IMR-90 (cell line): ENCODE measurements at regions not wholly inside any gene's neighbourhood (a gene's known extent, or its start where the extent isn't known, plus 50 kb on each side); places are given as distances from the start of the nearest gene placed in this dataset.

ENCODE experiments used
- ATAC-seq: fragments of 200-7000 bp; cut with Tn5 transposase; 2 replicates; pipeline ENCODE4 v1.9.1; 2020; ENCODE audit warnings: low read depth, mild to moderate bottlenecking, moderate library complexity
- BruUV-seq: library from RNA; stranded (reverse); fragments of 400-500 nt; replicated peaks from 2 replicates; lab custom pipeline; 2021; lab: Mats Ljungman, UMichigan
- CTCF ChIA-PET: fragments of 300-600 bp; formaldehyde crosslinking; extraction: SDS; loops from one replicate; lab custom pipeline; 2021; ENCODE audit warnings: antibody characterized with exemption; lab: Yijun Ruan, JAX
- POLR2A ChIA-PET: fragments of 300-600 bp; sonication (Branson Sonifier 250); formaldehyde crosslinking; loops from one replicate; lab custom pipeline; 2022; ENCODE audit warnings: antibody characterized with exemption; ENCODE audit not compliant: unreplicated experiment; lab: Charles Lee
- DNase-seq: peaks from one replicate; pipeline ENCODE4 v3.0.0; 2013
- H2AFZ ChIP-seq: replicated peaks from 2 replicates; pipeline ENCODE3; 2013; ENCODE audit warnings: low read length, mild to moderate bottlenecking; ENCODE audit not compliant: poor library complexity
- H2AK5ac ChIP-seq: 2 replicates; pipeline ENCODE4 v1.6.1; 2013; ENCODE audit warnings: low read depth, low read length, inconsistent platforms
- H2AK9ac ChIP-seq: replicated peaks from 2 replicates; pipeline ENCODE3; 2013; ENCODE audit warnings: mild to moderate bottlenecking, low read depth, low read length, moderate library complexity; ENCODE audit not compliant: poor library complexity
- H2BK120ac ChIP-seq: 2 replicates; pipeline ENCODE4 v1.6.1; 2013; ENCODE audit warnings: low read depth, low read length, inconsistent platforms
- H2BK15ac ChIP-seq: 3 replicates; pipeline ENCODE4 v1.6.1; 2013; ENCODE audit warnings: low read depth, low read length, inconsistent platforms
- H2BK20ac ChIP-seq: 2 replicates; pipeline ENCODE4 v1.6.1; 2013; ENCODE audit warnings: low read depth, mild to moderate bottlenecking, inconsistent platforms, low read length, moderate library complexity
- H2BK5ac ChIP-seq: 2 replicates; pipeline ENCODE4 v1.6.1; 2013; ENCODE audit warnings: mild to moderate bottlenecking, low read depth, low read length, inconsistent platforms; ENCODE audit not compliant: poor library complexity, severe bottlenecking
- H3K14ac ChIP-seq: replicated peaks from 2 replicates; pipeline ENCODE4 v1.6.1; 2013; ENCODE audit warnings: low read depth, low read length, inconsistent platforms
- H3K18ac ChIP-seq: 2 replicates; pipeline ENCODE4 v1.6.1; 2013; ENCODE audit warnings: low read depth, low read length, control low read depth
- H3K23ac ChIP-seq: 2 replicates; pipeline ENCODE4 v1.6.1; 2013; ENCODE audit warnings: low read depth, low read length, inconsistent platforms
- H3K27ac ChIP-seq: 2 replicates; pipeline ENCODE4 v1.5.1; 2013; ENCODE audit warnings: mild to moderate bottlenecking, control low read depth, low read length; ENCODE audit not compliant: insufficient read depth
- H3K27me3 ChIP-seq: 2 replicates; pipeline ENCODE4 v1.6.1; 2013; ENCODE audit warnings: low read length; ENCODE audit not compliant: control insufficient read depth, insufficient read depth
- H3K36me3 ChIP-seq: 2 replicates; pipeline ENCODE4 v1.6.1; 2013; ENCODE audit warnings: low read length, mixed read lengths; ENCODE audit not compliant: control insufficient read depth, insufficient read depth
- H3K4ac ChIP-seq: 2 replicates; pipeline ENCODE4 v1.6.1; 2013; ENCODE audit warnings: low read depth, low read length, inconsistent platforms
- H3K4me1 ChIP-seq: 2 replicates; pipeline ENCODE4 v1.6.1; 2013; ENCODE audit warnings: low read length, mixed read lengths; ENCODE audit not compliant: control insufficient read depth, insufficient read depth
- H3K4me2 ChIP-seq: 2 replicates; pipeline ENCODE4 v1.6.1; 2013; ENCODE audit warnings: low read depth, mild to moderate bottlenecking, control low read depth, low read length, moderate library complexity
- H3K4me3 ChIP-seq: 2 replicates; pipeline ENCODE4 v1.5.1; 2013; ENCODE audit warnings: low read depth, mild to moderate bottlenecking, control low read depth, low read length, moderate library complexity; ENCODE audit not compliant: insufficient read depth
- H3K56ac ChIP-seq: 2 replicates; pipeline ENCODE4 v1.6.1; 2013; ENCODE audit warnings: low read length, inconsistent platforms; ENCODE audit not compliant: insufficient read depth; ENCODE audit errors: extremely low read depth
- H3K79me1 ChIP-seq, 2 experiments: 2 replicates each; pipeline ENCODE4 v1.6.1; 2013; ENCODE audit warnings: low read length in 2 of 2, inconsistent platforms in 1 of 2, low read depth in 1 of 2
- H3K9ac ChIP-seq: 2 replicates; pipeline ENCODE4 v1.6.1; 2013; ENCODE audit warnings: low read depth, low read length, control low read depth
- H3K9me1 ChIP-seq: 2 replicates; pipeline ENCODE4 v1.6.1; 2013; ENCODE audit warnings: low read length, inconsistent platforms; ENCODE audit not compliant: insufficient read depth
- H3K9me3 ChIP-seq: 2 replicates; pipeline ENCODE4 v1.6.1; 2013; ENCODE audit warnings: low read length; ENCODE audit not compliant: control insufficient read depth, insufficient read depth
- H4K20me1 ChIP-seq: 2 replicates; pipeline ENCODE4 v1.6.1; 2013; ENCODE audit warnings: low read length, inconsistent platforms; ENCODE audit not compliant: insufficient read depth
- H4K5ac ChIP-seq: 2 replicates; pipeline ENCODE4 v1.6.1; 2013; ENCODE audit warnings: mild to moderate bottlenecking, low read depth, low read length, control low read depth
- H4K8ac ChIP-seq, 2 experiments: 2 replicates each; pipeline ENCODE4 v1.6.1; 2013; ENCODE audit warnings: low read depth in 2 of 2, low read length in 2 of 2, control low read depth in 1 of 2, inconsistent platforms in 1 of 2
- H4K91ac ChIP-seq: 2 replicates; pipeline ENCODE4 v1.6.1; 2013; ENCODE audit warnings: low read depth, low read length, inconsistent platforms; ENCODE audit not compliant: insufficient read depth
- BHLHE40 ChIP-seq: fragments of 150-350 bp; IDR thresholded peaks from 2 replicates; pipeline ENCODE4 v1.6.1; 2016; ENCODE audit warnings: mild to moderate bottlenecking, low read depth, low read length
- CEBPB ChIP-seq: IDR thresholded peaks from 2 replicates; pipeline ENCODE4 v1.6.1; 2012; ENCODE audit warnings: low read depth, low read length, improper control_type of control experiment
- CHD1 ChIP-seq: IDR thresholded peaks from 2 replicates; pipeline ENCODE4 v1.6.1; 2012; ENCODE audit warnings: low read depth, low read length, improper control_type of control experiment
- FOS ChIP-seq: fragments of 150-350 bp; IDR thresholded peaks from 2 replicates; pipeline ENCODE4 v1.6.1; 2016; ENCODE audit warnings: low read depth, low read length
- MAFK ChIP-seq: IDR thresholded peaks from 2 replicates; pipeline ENCODE4 v1.6.1; 2012; ENCODE audit warnings: low read depth, low read length, improper control_type of control experiment
- MAZ ChIP-seq: IDR thresholded peaks from 2 replicates; pipeline ENCODE4 v1.6.1; 2012; ENCODE audit warnings: low read depth, mild to moderate bottlenecking, low read length, improper control_type of control experiment, moderate library complexity, borderline replicate concordance
- MXI1 ChIP-seq: IDR thresholded peaks from 2 replicates; pipeline ENCODE4 v1.6.1; 2012; ENCODE audit warnings: low read depth, mild to moderate bottlenecking, low read length, moderate library complexity, borderline replicate concordance
- NFE2L2 ChIP-seq: fragments of 150-350 bp; IDR thresholded peaks from 2 replicates; pipeline ENCODE4 v1.6.1; 2016; ENCODE audit warnings: low read depth, mild to moderate bottlenecking, low read length
- POLR2A ChIP-seq: IDR thresholded peaks from 2 replicates; pipeline ENCODE4 v1.6.1; 2012; ENCODE audit warnings: mild to moderate bottlenecking, low read depth, low read length
- RAD21 ChIP-seq: IDR thresholded peaks from 2 replicates; pipeline ENCODE4 v1.6.1; 2012; ENCODE audit warnings: low read length, improper control_type of control experiment
- RCOR1 ChIP-seq: IDR thresholded peaks from 2 replicates; pipeline ENCODE4 v1.6.1; 2012; ENCODE audit warnings: mild to moderate bottlenecking, low read length, improper control_type of control experiment; ENCODE audit not compliant: insufficient replicate concordance
- RFX5 ChIP-seq: IDR thresholded peaks from 2 replicates; pipeline ENCODE4 v1.8.0; 2012; ENCODE audit warnings: low read depth, mild to moderate bottlenecking, low read length, moderate library complexity
- SMC3 ChIP-seq: fragments of 150-350 bp; IDR thresholded peaks from 2 replicates; pipeline ENCODE4 v1.6.1; 2016; ENCODE audit warnings: low read depth, mild to moderate bottlenecking, antibody characterized with exemption, low read length, moderate library complexity
- WGBS, 2 experiments: methylation state at CpG; one replicate each; pipeline versions ENCODE4 v1.1.5 to v1.1.7; 2013; ENCODE audit warnings: missing lambda C conversion rate in 2 of 2; ENCODE audit not compliant: insufficient read length in 1 of 2; ENCODE audit errors: extremely low coverage in 2 of 2; 5-methylcytosine and 5-hydroxymethylcytosine counted together
- dilution Hi-C: fragments of 300-500 bp; cut with HindIII; formaldehyde crosslinking; loops from one replicate; pipeline ENCODE4 v1.14.3; 2018; ENCODE audit warnings: low sequenced_read_pairs; ENCODE audit not compliant: unreplicated experiment
- in situ Hi-C: fragments of 300-500 bp; cut with MboI; formaldehyde crosslinking; loops from 3 replicates; pipeline ENCODE4 v1.14.3; 2019; ENCODE audit warnings: low sequenced_read_pairs, inconsistent platforms, mixed read lengths
- intact Hi-C: fragments of 100-400 bp; cut with micrococcal nuclease; formaldehyde crosslinking; loops from 2 replicates; pipeline ENCODE4 v1.10.0; 2022
- TF ChIP-seq, protein P1 (sequence below): fragments of 150-350 bp; IDR thresholded peaks from 2 replicates; pipeline ENCODE4 v1.6.1; 2016; ENCODE audit warnings: low read depth, mild to moderate bottlenecking, low read length, moderate library complexity, borderline replicate concordance
- TF ChIP-seq, protein P2 (sequence below): fragments of 150-350 bp; IDR thresholded peaks from 2 replicates; pipeline ENCODE4 v1.6.1; 2017; ENCODE audit warnings: mild to moderate bottlenecking, antibody characterized with exemption, low read length, low read depth
- TF ChIP-seq, protein P3 (sequence below): conservative IDR thresholded peaks from 2 replicates; pipeline ENCODE4 v1.5.1; 2012; ENCODE audit warnings: mild to moderate bottlenecking, low read depth, low read length, improper control_type of control experiment

DNA sequence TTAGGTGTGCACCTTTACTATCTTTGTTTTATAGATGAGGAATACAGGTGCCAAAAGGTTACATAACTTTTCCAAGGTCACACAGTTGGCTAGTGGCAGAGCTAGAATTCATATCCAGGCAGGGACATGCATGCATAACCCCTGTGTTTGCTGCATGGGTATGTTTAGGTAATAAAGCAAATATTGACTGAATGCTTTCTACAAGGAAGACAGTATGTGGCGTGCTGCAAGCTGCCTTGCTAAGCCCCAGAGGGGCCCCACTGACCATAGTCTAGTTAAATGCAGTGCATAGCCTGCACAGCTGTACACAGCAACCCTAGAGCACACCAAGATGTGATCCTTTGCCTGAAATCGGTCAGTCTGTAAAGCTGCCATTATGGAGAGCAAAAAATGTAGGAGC, 320.5 kb upstream of the IGFBP7 start:
- H3K4me2 ChIP-seq: no peak overlapping the region
- no peak overlapping the region for H3K14ac ChIP-seq
- ChIA-PET CTCF (no interaction called here), POLR2A (no interaction called here)
- no peak overlapping the region for H2BK120ac ChIP-seq
- H3K9me1 ChIP-seq: no peaks in the 10 kb centered on the region
- no peaks in the 10 kb centered on the region for H3K4me1 ChIP-seq
- no peak overlapping the region for H3K4ac ChIP-seq
- H2BK15ac ChIP-seq: no peak overlapping the region
- H2BK5ac ChIP-seq: no peak overlapping the region
- H2AFZ ChIP-seq: no peak overlapping the region
- H3K27me3 ChIP-seq: no peaks in the 10 kb centered on the region
- H3K36me3 ChIP-seq: no peaks in the 10 kb centered on the region
- no peak overlapping the region for H3K23ac ChIP-seq
- H2BK20ac ChIP-seq: no peak overlapping the region
- no peak overlapping the region for H3K18ac ChIP-seq
- ATAC-seq (no peak), DNase-seq (no peak)
- BruUV-seq: no TSS peak
- no peak overlapping the region for H4K91ac ChIP-seq
- H3K79me1 ChIP-seq: no peaks in the 10 kb centered on the region
- H2AK5ac ChIP-seq: no peak overlapping the region
- H3K9ac ChIP-seq: no peak overlapping the region
- H4K20me1 ChIP-seq: no peaks in the 10 kb centered on the region
- no CpG with 5 or more reads among the region's 2 CpGs for WGBS, 2 experiments
- in situ Hi-C loops (loop anchor here (25.0 kb wide), 1 partner anchor 393 kb away; no protein-coding TSS in a partner anchor), intact Hi-C loops (no loop called here), dilution Hi-C loops (no loop called here)
- no peak overlapping the region for H4K5ac ChIP-seq
- H3K9me3 ChIP-seq: no peaks in the 10 kb centered on the region
- H3K56ac ChIP-seq: no peak overlapping the region
- no peak overlapping the region for H4K8ac ChIP-seq
- H3K27ac ChIP-seq: no peak overlapping the region
- no peak overlapping the region for H2AK9ac ChIP-seq
- H3K4me3 ChIP-seq: no peak overlapping the region
- no peak for TF ChIP-seq FOS
- TF ChIP-seq CHD1: no peak
- TF ChIP-seq, protein P1, sequence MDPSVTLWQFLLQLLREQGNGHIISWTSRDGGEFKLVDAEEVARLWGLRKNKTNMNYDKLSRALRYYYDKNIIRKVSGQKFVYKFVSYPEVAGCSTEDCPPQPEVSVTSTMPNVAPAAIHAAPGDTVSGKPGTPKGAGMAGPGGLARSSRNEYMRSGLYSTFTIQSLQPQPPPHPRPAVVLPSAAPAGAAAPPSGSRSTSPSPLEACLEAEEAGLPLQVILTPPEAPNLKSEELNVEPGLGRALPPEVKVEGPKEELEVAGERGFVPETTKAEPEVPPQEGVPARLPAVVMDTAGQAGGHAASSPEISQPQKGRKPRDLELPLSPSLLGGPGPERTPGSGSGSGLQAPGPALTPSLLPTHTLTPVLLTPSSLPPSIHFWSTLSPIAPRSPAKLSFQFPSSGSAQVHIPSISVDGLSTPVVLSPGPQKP: no peak
- TF ChIP-seq POLR2A: no peak
- TF ChIP-seq, protein P2, sequence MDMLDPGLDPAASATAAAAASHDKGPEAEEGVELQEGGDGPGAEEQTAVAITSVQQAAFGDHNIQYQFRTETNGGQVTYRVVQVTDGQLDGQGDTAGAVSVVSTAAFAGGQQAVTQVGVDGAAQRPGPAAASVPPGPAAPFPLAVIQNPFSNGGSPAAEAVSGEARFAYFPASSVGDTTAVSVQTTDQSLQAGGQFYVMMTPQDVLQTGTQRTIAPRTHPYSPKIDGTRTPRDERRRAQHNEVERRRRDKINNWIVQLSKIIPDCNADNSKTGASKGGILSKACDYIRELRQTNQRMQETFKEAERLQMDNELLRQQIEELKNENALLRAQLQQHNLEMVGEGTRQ: no peak
- no peak for TF ChIP-seq MAZ
- TF ChIP-seq BHLHE40: no peak
- no peak for TF ChIP-seq RFX5
- TF ChIP-seq RCOR1: no peak
- TF ChIP-seq, protein P3, sequence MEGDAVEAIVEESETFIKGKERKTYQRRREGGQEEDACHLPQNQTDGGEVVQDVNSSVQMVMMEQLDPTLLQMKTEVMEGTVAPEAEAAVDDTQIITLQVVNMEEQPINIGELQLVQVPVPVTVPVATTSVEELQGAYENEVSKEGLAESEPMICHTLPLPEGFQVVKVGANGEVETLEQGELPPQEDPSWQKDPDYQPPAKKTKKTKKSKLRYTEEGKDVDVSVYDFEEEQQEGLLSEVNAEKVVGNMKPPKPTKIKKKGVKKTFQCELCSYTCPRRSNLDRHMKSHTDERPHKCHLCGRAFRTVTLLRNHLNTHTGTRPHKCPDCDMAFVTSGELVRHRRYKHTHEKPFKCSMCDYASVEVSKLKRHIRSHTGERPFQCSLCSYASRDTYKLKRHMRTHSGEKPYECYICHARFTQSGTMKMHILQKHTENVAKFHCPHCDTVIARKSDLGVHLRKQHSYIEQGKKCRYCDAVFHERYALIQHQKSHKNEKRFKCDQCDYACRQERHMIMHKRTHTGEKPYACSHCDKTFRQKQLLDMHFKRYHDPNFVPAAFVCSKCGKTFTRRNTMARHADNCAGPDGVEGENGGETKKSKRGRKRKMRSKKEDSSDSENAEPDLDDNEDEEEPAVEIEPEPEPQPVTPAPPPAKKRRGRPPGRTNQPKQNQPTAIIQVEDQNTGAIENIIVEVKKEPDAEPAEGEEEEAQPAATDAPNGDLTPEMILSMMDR: no peak
- no peak for TF ChIP-seq MXI1
- TF ChIP-seq MAFK: no peak
- no peak for TF ChIP-seq SMC3
- TF ChIP-seq NFE2L2: no peak
- no peak for TF ChIP-seq CEBPB
- TF ChIP-seq RAD21: no peak
